ENCODE measurements at regions not wholly inside any gene's neighbourhood (a gene's known extent, or its start where the extent isn't known, plus 50 kb on each side); places are given as distances from the start of the nearest gene placed in this dataset.
"Not testable (repeated sequence)": the region's sequence is repeated elsewhere in the genome, so short reads cannot be mapped to it uniquely, and the experiment has no call there.

GRCh38 chr7:12831024-12831423, 143.6 kb downstream of the ARL4A start:
- intact Hi-C loops (cut with DNase I; ENCODE audit: low total_unique reads), result no loop called here
- WGBS, 2 donors, result 70 to 74% methylated on average over 3 of the region's 3 CpGs
- TF ChIP-seq POLR2A (IDR thresholded peaks at IDR 0.05), result no peak
- TF ChIP-seq CTCF (IDR thresholded peaks at IDR 0.05), result no peak
- no peak overlapping the region for H3K4me3 ChIP-seq (ENCODE audit: low read depth, poor library complexity, severe bottlenecking)
- no peak for DNase-seq (ENCODE audit: low spot score in 2 of 2)

GRCh38 chr7:12833829-12834228, 146.4 kb downstream of the ARL4A start:
- H3K4me3 ChIP-seq (ENCODE audit: low read depth, poor library complexity, severe bottlenecking), result no peak overlapping the region
- no peak for DNase-seq (ENCODE audit: low spot score in 2 of 2)
- WGBS, 2 donors, result 96 to 100% methylated on average over 2 of the region's 2 CpGs
- intact Hi-C loops (cut with DNase I; ENCODE audit: low total_unique reads), result no loop called here
- TF ChIP-seq POLR2A (IDR thresholded peaks at IDR 0.05), result no peak
- no peak for TF ChIP-seq CTCF (IDR thresholded peaks at IDR 0.05)

- no peak for TF ChIP-seq CTCF (IDR thresholded peaks at IDR 0.05)
- TF ChIP-seq POLR2A (IDR thresholded peaks at IDR 0.05), result no peak
- intact Hi-C loops (cut with DNase I; ENCODE audit: low total_unique reads), result no loop called here
- H3K4me3 ChIP-seq (ENCODE audit: low read depth, poor library complexity, severe bottlenecking), result no peak overlapping the region
- DNase-seq (ENCODE audit: low spot score in 2 of 2), result no peak
- 97 to 100% methylated on average over 1 of the region's 1 CpG for WGBS, 2 donors
Measured at GRCh38 chr7:12834782-12835181, 147.3 kb downstream of the ARL4A start.

GRCh38 chr7:12839508-12840153, 152.2 kb downstream of the ARL4A start:
- no peak overlapping the region for H3K4me3 ChIP-seq (ENCODE audit: low read depth, poor library complexity, severe bottlenecking)
- no peak for DNase-seq (ENCODE audit: low spot score in 2 of 2)
- intact Hi-C loops (cut with DNase I; ENCODE audit: low total_unique reads), result no loop called here
- TF ChIP-seq CTCF (IDR thresholded peaks at IDR 0.05) (no peak), POLR2A (IDR thresholded peaks at IDR 0.05) (no peak)
- WGBS, 2 donors, result 71 to 77% methylated on average over 9 of the region's 11 CpGs

- intact Hi-C loops (cut with DNase I; ENCODE audit: low total_unique reads), result not testable (repeated sequence)
Measured at GRCh38 chr7:12844732-12845131, 157.3 kb downstream of the ARL4A start.

GRCh38 chr7:12847001-12847400, 159.6 kb downstream of the ARL4A start:
- intact Hi-C loops (cut with DNase I; ENCODE audit: low total_unique reads), result no loop called here
- no peak for DNase-seq (ENCODE audit: low spot score in 2 of 2)
- no peak for TF ChIP-seq POLR2A (IDR thresholded peaks at IDR 0.05)
- TF ChIP-seq CTCF (IDR thresholded peaks at IDR 0.05), result no peak
- H3K4me3 ChIP-seq (ENCODE audit: low read depth, poor library complexity, severe bottlenecking), result no peak overlapping the region
- WGBS, 2 donors, result 86 to 96% methylated on average over 1 of the region's 1 CpG

More at GRCh38 chr7:12844732-12845131, 157.3 kb downstream of the ARL4A start:
- not testable (repeated sequence) for DNase-seq (ENCODE audit: low spot score in 2 of 2); H3K4me3 ChIP-seq (ENCODE audit: low read depth, poor library complexity, severe bottlenecking)
